ENCODE measurements at regions not wholly inside any gene's neighbourhood (a gene's known extent, or its start where the extent isn't known, plus 50 kb on each side); places are given as distances from the start of the nearest gene placed in this dataset.

GRCh38 chr5:4203146-4203545 is 607.5 kb downstream of the IRX1 start:
- TF ChIP-seq CTCF (conservative IDR thresholded peaks at IDR 0.05; ENCODE audit: low read depth in 2 of 2), result no peak
- no peak for TF ChIP-seq EZH2phosphoT487 (IDR thresholded peaks at IDR 0.05; ENCODE audit: unreplicated experiment)
- no peak for TF ChIP-seq POLR2AphosphoS5 (IDR thresholded peaks at IDR 0.05; ENCODE audit: low read depth)
- no peak for TF ChIP-seq EZH2 (IDR thresholded peaks at IDR 0.05; ENCODE audit: low read depth, unreplicated experiment)
- no peak for TF ChIP-seq REST (IDR thresholded peaks at IDR 0.05; ENCODE audit: unreplicated experiment)
- TF ChIP-seq JUNB (IDR thresholded peaks at IDR 0.05; ENCODE audit: unreplicated experiment), result no peak
- no peak for TF ChIP-seq NANOG (IDR thresholded peaks at IDR 0.05; ENCODE audit: borderline replicate concordance)
- no peak for TF ChIP-seq CREB1 (CRISPR knock-in tag; IDR thresholded peaks at IDR 0.05; ENCODE audit: low read depth)
- no peak for TF ChIP-seq ZNF331 (CRISPR knock-in tag; IDR thresholded peaks at IDR 0.05; ENCODE audit: low read depth)

Measured in GM23338 (cell line).